GM18867 (cell line): ENCODE measurements at regions not wholly inside any gene's neighbourhood (a gene's known extent, or its start where the extent isn't known, plus 50 kb on each side); places are given as distances from the start of the nearest gene placed in this dataset.
A peak's percentile ranks its signal among the peaks of the same experiment; 100 is the strongest.

ENCODE experiments used
- ATAC-seq: cut with Tn5 transposase; IDR thresholded peaks from one replicate; pipeline ENCODE4 v1.9.1; 2021; ENCODE audit warnings: mild to moderate bottlenecking, moderate library complexity; ENCODE audit not compliant: unreplicated experiment

GRCh38 chr1:79460773-79461436 is 454.4 kb upstream of the ADGRL4 start:
- ATAC-seq = peak; percentile 99

DNA sequence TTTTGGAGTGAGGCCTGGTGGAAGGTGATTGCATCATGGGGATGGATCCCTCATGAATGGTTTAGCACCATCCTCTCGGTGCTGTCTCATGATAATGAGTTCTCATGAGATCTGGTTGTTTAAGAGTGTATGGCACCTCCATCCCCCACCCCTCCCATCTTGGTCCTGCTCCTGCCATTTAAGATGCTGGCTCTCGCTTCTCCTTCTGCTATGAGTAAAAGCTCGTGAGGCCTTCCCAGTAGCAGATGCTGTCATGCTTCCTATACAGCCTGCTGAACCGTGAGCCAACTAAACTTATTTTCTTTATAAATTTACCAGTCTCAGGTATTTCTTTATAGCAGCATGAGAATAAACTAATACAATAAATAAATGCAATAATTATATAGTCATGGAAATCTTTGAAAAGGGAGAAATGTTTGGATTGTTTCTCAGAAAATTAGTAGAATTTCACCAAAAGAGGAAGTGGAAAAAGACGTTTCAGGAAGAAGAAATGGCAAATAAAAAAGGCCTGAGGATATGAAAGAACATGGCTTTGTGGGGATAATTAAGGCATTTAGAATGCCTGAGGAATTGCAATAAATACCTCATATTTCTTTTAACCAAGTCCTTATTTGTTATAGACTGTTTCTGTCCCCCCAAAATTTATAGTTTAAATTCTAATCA is 451.2 kb upstream of the ADGRL4 start:
- ATAC-seq = no peak

DNA sequence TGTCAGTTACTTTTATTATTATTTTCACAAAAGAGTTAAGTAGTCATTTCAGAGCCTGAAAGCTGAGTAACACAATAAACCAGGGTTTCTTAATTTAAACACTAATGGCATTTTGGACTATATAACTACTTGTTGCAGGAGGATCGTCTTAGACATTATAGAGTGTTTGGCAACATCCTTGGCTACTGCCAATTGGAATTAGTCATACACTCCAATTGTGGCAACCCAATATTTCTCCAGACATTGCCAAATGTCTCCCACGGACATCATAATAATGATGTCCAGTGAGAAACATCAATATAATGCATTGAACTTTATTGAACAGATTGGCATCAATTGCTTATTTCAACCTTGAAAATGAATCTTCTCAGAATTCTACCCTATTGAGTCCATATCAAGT is 441.9 kb upstream of the ADGRL4 start:
- ATAC-seq = no peak

DNA sequence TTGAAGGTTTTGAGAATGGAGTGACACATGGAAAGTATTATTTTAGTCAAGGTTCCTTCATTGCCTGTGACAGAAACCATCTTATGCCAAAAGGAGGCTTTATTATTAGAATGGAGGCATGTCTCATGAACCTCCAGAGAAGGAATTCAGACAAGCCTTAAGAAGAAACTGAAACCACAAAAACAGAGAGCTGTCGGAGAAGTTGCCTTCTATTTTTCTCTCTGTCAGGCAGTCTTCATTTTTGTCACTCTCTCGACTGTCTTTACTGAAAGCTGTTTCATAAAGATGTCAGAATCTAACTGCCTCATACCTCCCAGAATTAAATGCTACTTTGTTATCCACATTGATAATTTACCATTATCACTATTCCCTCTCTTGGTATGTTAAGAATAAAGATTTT is 434.7 kb upstream of the ADGRL4 start:
- ATAC-seq = peak; percentile 61

DNA sequence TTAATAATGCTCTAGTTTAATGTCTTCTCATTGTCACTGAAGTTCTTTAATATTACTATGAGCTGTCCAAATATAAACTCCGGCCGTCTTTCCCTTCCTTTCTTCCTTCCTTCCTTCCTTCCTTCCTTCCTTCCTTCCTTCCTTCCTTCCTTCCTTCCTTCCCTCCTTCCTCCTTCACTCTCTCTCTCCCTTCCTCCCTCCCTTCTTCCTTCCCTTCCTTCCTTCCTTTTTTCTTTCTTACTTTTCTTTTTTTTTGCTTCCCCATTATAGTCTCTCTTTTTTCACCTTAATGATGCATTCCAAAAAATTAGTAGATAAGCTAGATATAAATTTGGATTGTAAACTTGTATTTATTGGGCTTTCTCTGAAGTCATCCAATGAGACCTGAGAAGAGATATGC is 431.0 kb upstream of the ADGRL4 start:
- ATAC-seq = no peak

DNA sequence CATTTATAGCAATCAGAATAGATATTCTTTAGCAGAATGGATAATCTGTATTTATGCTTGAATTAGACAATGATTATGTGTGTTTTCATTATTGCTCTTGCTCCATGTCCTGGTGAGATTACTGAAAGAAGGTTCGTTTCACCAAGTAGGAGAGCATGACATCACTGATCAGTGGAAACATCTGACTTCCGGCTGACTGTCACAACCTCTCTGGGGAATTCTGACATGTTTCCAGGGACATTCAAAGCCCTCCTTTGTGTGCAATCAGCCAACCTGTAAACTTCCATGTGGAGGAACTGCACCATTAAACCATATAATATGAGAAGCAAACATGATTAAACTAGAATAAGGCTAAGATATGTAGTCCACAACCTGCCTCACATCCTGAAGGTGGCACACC is 424.8 kb upstream of the ADGRL4 start:
- no peak for ATAC-seq

DNA sequence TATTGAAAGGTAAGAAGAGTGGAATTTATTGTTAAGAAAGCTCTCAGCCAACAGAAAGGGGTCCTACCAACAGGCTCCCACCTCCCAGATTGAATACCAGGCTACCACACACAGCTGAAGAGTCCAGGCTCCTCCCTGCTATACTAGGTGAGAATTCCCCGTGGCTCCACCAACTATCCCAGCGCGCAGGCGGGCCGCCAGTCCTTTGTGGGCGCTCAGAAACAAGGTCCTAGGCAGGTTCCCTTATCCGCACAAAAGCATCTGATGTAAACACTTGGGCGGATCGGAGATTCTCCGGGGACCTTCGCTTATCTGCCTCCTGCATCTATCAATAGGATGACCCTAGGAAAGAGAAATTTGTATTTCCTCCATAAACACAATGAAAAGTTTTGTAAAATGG is 423.9 kb upstream of the ADGRL4 start:
- ATAC-seq = no peak

GRCh38 chr1:79422726-79423125 is 416.2 kb upstream of the ADGRL4 start:
- no peak for ATAC-seq

DNA sequence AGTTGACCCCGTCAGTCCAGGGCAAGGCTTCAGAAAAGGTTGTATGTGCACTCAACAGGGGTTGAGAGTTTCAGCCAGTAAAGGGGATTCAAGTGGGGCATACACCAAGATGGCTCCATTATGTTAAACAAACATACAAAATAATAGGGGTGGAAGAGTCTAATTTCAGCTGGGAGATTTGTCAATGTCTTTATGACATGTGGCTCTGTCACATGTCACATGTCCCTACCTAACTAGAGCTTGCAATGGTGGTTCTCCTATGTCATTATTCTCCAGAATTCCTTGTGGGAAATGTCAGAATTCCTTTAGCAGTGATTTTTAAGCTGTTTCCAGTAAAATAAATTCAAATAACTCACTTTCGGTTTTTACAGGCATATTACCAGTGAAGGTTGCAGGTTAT is 392.0 kb upstream of the ADGRL4 start:
- no peak for ATAC-seq

- no peak for ATAC-seq
These were observed 390.4 kb upstream of the ADGRL4 start for GRCh38 chr1:79396901-79397300.

DNA sequence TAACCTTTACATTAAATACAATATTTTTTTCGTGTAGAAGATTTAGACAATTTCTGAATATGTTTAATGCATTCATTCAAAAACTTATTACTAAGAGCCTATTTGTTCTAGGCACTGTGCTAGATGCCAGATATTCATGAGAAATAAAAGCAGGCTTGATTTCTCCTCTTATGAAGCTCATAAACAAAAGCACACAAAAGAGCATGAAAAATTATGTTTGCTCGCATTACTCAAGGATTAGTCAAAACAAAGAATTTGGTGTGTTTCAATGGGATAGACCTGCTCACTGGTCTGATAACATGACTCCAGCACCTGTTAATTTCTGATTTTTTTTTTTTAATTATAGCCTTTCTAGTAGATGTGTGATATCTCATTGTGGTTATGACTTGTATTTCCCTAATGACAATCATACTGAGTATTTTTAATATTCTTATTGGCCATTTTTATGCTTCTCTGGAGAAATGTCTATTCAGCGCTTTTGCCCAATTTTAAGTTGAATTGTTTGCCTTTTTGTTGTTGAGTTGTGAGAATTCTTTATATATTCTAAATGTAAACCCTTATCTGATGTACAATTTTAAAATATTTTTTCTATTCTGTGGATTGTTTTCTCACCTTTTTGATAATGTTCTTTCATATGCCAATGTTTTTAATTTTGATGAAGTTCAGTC is 382.3 kb upstream of the ADGRL4 start:
- no peak for ATAC-seq

- no peak for ATAC-seq
These were observed 380.2 kb upstream of the ADGRL4 start for GRCh38 chr1:79386730-79387129.

- ATAC-seq = no peak
These were observed 373.5 kb upstream of the ADGRL4 start for GRCh38 chr1:79380078-79380477.

DNA sequence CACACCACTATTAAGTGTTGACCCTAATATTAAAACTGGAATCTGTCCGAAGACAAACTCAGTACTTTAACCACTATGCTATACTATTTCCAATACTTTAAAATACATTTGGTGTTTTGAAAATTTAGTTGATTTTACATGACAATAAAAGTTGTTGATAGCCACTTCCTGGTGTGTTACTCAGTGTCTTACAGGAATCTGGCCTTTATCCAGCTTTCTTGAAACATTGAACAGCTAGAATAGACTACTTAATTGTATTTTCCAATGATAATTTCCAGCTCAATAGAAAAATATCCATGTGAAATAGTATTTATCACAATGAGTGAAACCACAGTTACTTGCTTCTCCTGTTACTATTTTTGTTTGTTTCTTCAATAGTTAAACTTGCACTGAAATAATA is 369.6 kb upstream of the ADGRL4 start:
- ATAC-seq = no peak

GRCh38 chr1:79375352-79375751 is 368.8 kb upstream of the ADGRL4 start:
- ATAC-seq = no peak

DNA sequence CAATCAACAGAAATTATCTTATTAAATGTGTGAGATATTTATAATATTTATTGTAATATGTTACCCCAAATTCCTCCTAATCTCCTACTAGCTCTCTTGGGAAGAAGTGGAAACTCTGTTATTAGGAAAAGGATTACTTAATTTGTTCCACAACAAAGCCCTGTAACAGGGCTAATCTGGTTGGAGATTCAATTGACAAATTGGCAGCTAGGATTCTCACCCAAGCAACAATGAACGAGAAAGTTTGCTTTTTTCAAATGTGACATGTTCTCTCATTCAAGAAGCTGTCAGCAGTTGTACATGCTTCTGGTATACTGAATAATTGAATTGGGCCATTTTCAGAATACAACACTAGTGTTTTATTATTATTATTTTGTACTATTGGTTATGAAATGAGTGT is 367.9 kb upstream of the ADGRL4 start:
- ATAC-seq = no peak

DNA sequence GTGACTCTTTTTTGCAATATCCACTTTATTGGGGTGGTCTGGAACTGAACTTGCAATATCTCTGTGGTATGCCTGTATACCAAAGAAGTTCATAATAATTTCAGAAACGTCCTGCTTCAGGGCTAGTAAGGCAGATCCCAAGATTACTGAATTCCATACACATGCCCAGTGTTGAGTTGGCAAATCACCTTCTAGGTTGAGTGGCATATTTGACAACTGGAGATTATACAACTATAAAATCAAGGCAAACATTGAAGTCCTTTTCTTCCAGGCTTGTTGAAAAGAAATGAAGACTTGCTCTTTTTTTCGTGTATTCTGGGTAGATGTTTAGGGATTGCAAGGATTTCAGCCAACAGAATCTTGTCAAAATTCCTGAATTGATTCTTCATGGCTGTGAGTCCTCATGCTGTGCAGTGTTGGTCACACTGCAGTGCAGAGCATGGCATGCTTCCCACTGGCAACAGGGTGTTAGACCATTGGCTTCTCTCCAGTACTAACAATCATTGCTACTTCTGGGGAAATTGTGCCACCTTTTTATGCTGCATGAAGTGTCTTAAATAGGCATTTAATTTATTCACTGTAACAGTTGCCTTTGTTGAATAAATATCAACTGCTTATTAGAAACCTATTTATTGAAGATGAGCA is 367.1 kb upstream of the ADGRL4 start:
- no peak for ATAC-seq

- no peak for ATAC-seq
These were observed 365.3 kb upstream of the ADGRL4 start for GRCh38 chr1:79371802-79372201.

DNA sequence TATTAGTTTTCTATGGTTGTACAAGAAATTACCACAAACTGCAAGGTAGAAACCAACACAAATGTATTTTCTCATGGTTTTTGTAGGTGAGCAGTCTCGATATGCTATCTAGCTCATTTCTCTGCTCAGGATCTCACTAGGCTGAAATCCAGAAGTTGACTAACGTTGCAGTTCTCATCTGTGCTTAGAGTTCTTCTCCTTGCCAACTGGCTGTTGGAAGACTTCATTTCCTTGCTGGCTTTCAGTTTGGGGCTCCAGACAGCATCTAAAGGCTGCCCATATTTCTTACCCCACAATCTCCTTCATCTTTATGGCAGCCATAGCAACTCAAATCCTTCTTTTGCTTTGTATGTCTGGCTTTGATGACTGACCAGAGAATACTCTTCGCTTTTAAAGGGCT is 362.6 kb upstream of the ADGRL4 start:
- ATAC-seq = no peak

GRCh38 chr1:79364896-79365295 is 358.4 kb upstream of the ADGRL4 start:
- no peak for ATAC-seq

- ATAC-seq = no peak
These were observed 356.9 kb upstream of the ADGRL4 start for GRCh38 chr1:79363430-79363829.

- ATAC-seq = no peak
These were observed 355.9 kb upstream of the ADGRL4 start for GRCh38 chr1:79362470-79362869.
